A549 (cell line): ENCODE measurements at regions not wholly inside any gene's neighbourhood (a gene's known extent, or its start where the extent isn't known, plus 50 kb on each side); places are given as distances from the start of the nearest gene placed in this dataset.

Experiments
- BCL3 ChIP-seq: fragments of >200 bp; sonication (Bioruptor Twin); formaldehyde crosslinking; IDR thresholded peaks from 3 replicates; pipeline ENCODE4 v1.6.1; 2016
- EHMT2 ChIP-seq: fragments of 200-600 bp; sonication (generic); IDR thresholded peaks from 2 replicates; pipeline ENCODE4 v1.6.1; 2016; ENCODE audit warnings: antibody characterized with exemption, low read depth, mild to moderate bottlenecking, moderate library complexity
- FOSL2 ChIP-seq, 2 experiments: fragments of 450-650 bp in 1 of 2; fragments of >200 bp in 1 of 2; sonication (Bioruptor Twin) in 1 of 2; formaldehyde crosslinking; IDR thresholded peaks; 2 replicates each; pipeline versions ENCODE4 v1.5.0 to v1.6.1; 2016 to 2020; ENCODE audit warnings: mild to moderate bottlenecking in 1 of 2, moderate library complexity in 1 of 2
- KDM1A ChIP-seq: fragments of 200-600 bp; sonication (generic); IDR thresholded peaks from 2 replicates; pipeline ENCODE4 v1.6.1; 2016; ENCODE audit warnings: low read depth, mild to moderate bottlenecking
- MAFK ChIP-seq: fragments of 450-650 bp; IDR thresholded peaks from 2 replicates; pipeline ENCODE4 v1.6.1; 2014; ENCODE audit not compliant: partially characterized antibody
- MAX ChIP-seq: IDR thresholded peaks from 2 replicates; pipeline ENCODE4 v1.6.1; 2012
- PBX3 ChIP-seq: IDR thresholded peaks from 2 replicates; pipeline ENCODE4 v1.6.1; 2012
- POLR2A ChIP-seq: IDR thresholded peaks from 2 replicates; pipeline ENCODE4 v1.6.1; 2012; ENCODE audit warnings: mild to moderate bottlenecking, low read length
- RAD21 ChIP-seq, 2 experiments: fragments of >200 bp in 1 of 2; sonication (Bioruptor Twin) in 1 of 2; formaldehyde crosslinking in 1 of 2; IDR thresholded peaks in 1 of 2; conservative IDR thresholded peaks in 1 of 2; 2 replicates in 1 of 2; 3 replicates in 1 of 2; pipeline ENCODE4 v1.6.1; 2012 to 2018; ENCODE audit warnings: inconsistent platforms in 1 of 2
- RARB ChIP-seq: fragments of 250-450 bp; sonication (Bioruptor Pico); IDR thresholded peaks from 2 replicates; pipeline ENCODE4 v1.8.0; 2021; ENCODE audit warnings: mild to moderate bottlenecking, moderate library complexity
- RFX5 ChIP-seq: fragments of 450-650 bp; IDR thresholded peaks from 2 replicates; pipeline ENCODE4 v1.7.1; 2014; ENCODE audit warnings: antibody characterized with exemption, mild to moderate bottlenecking, moderate library complexity
- TF ChIP-seq, protein P1 (sequence below): fragments of >200 bp; sonication (Bioruptor Twin); formaldehyde crosslinking; IDR thresholded peaks from 3 replicates; pipeline ENCODE4 v1.5.1; 2016
- TF ChIP-seq, protein P2 (sequence below): fragments of 200-600 bp; sonication (generic); IDR thresholded peaks from 2 replicates; pipeline ENCODE4 v1.6.1; 2016; ENCODE audit warnings: antibody characterized with exemption, mild to moderate bottlenecking, moderate library complexity

GRCh38 chr11:83374311-83374710, 88.1 kb upstream of the CCDC90B start:
- TF ChIP-seq FOSL2 (IDR thresholded peaks at IDR 0.05) (no peak), FOSL2 (CRISPR knock-in tag; IDR thresholded peaks at IDR 0.05) (no peak), MAX (no peak), RFX5 (no peak), RAD21 (conservative IDR thresholded peaks at IDR 0.05 in 1 of 2, IDR thresholded peaks at IDR 0.05 in 1 of 2) (no peak), POLR2A (no peak), MAFK (no peak), BCL3 (no peak), KDM1A (no peak), EHMT2 (no peak), PBX3 (no peak), RARB (no peak)
- TF ChIP-seq, protein P1, sequence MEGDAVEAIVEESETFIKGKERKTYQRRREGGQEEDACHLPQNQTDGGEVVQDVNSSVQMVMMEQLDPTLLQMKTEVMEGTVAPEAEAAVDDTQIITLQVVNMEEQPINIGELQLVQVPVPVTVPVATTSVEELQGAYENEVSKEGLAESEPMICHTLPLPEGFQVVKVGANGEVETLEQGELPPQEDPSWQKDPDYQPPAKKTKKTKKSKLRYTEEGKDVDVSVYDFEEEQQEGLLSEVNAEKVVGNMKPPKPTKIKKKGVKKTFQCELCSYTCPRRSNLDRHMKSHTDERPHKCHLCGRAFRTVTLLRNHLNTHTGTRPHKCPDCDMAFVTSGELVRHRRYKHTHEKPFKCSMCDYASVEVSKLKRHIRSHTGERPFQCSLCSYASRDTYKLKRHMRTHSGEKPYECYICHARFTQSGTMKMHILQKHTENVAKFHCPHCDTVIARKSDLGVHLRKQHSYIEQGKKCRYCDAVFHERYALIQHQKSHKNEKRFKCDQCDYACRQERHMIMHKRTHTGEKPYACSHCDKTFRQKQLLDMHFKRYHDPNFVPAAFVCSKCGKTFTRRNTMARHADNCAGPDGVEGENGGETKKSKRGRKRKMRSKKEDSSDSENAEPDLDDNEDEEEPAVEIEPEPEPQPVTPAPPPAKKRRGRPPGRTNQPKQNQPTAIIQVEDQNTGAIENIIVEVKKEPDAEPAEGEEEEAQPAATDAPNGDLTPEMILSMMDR: no peak
- TF ChIP-seq, protein P2, sequence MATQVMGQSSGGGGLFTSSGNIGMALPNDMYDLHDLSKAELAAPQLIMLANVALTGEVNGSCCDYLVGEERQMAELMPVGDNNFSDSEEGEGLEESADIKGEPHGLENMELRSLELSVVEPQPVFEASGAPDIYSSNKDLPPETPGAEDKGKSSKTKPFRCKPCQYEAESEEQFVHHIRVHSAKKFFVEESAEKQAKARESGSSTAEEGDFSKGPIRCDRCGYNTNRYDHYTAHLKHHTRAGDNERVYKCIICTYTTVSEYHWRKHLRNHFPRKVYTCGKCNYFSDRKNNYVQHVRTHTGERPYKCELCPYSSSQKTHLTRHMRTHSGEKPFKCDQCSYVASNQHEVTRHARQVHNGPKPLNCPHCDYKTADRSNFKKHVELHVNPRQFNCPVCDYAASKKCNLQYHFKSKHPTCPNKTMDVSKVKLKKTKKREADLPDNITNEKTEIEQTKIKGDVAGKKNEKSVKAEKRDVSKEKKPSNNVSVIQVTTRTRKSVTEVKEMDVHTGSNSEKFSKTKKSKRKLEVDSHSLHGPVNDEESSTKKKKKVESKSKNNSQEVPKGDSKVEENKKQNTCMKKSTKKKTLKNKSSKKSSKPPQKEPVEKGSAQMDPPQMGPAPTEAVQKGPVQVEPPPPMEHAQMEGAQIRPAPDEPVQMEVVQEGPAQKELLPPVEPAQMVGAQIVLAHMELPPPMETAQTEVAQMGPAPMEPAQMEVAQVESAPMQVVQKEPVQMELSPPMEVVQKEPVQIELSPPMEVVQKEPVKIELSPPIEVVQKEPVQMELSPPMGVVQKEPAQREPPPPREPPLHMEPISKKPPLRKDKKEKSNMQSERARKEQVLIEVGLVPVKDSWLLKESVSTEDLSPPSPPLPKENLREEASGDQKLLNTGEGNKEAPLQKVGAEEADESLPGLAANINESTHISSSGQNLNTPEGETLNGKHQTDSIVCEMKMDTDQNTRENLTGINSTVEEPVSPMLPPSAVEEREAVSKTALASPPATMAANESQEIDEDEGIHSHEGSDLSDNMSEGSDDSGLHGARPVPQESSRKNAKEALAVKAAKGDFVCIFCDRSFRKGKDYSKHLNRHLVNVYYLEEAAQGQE: no peak
